ENCODE measurements at regions not wholly inside any gene's neighbourhood (a gene's known extent, or its start where the extent isn't known, plus 50 kb on each side); places are given as distances from the start of the nearest gene placed in this dataset.

GRCh38 chr7:120205101-120205500 lies 67.9 kb upstream of the KCND2 start:
- no peak for TF ChIP-seq CTCF (IDR thresholded peaks at IDR 0.05)
- ATAC-seq (no peak), DNase-seq (no peak)
- H3K9me3 ChIP-seq = peaks cover 0 to 5% (median 0%) of the 10 kb centered on the region in 11 donors
- no peaks in the 10 kb centered on the region for H3K4me1 ChIP-seq
- H3K27me3 ChIP-seq = no peaks in the 10 kb centered on the region
- no peak overlapping the region for H3K4me3 ChIP-seq
- no peak overlapping the region for H3K27ac ChIP-seq
- intact Hi-C loops (cut with DNase I) = no loop called here
- WGBS, 2 donors = 47 to 49% methylated on average over 2 of the region's 2 CpGs
- H3K36me3 ChIP-seq = no peaks in the 10 kb centered on the region

GRCh38 chr7:120207037-120207436 lies 65.9 kb upstream of the KCND2 start:
- ATAC-seq (no peak), DNase-seq (no peak)
- H3K9me3 ChIP-seq = peaks cover 0 to 17% (median 0%) of the 10 kb centered on the region in 11 donors
- 61 to 64% methylated on average over 3 of the region's 3 CpGs for WGBS, 2 donors
- intact Hi-C loops (cut with DNase I) = no loop called here
- H3K36me3 ChIP-seq = no peaks in the 10 kb centered on the region
- no peak overlapping the region for H3K4me3 ChIP-seq
- no peaks in the 10 kb centered on the region for H3K4me1 ChIP-seq
- H3K27me3 ChIP-seq = no peaks in the 10 kb centered on the region
- no peak for TF ChIP-seq CTCF (IDR thresholded peaks at IDR 0.05)
- H3K27ac ChIP-seq = no peak overlapping the region

GRCh38 chr7:120215654-120216053 lies 57.3 kb upstream of the KCND2 start:
- ATAC-seq = no peak
- WGBS, 2 donors = 87 to 90% methylated on average over 7 of the region's 7 CpGs
- peaks cover 0 to 16% (median 2%) of the 10 kb centered on the region in 11 donors for H3K9me3 ChIP-seq
- no peak for TF ChIP-seq CTCF (IDR thresholded peaks at IDR 0.05)
- intact Hi-C loops (cut with DNase I) = no loop called here
- H3K27ac ChIP-seq = no peak overlapping the region
- H3K4me3 ChIP-seq = no peak overlapping the region
- no peak for DNase-seq
- no peaks in the 10 kb centered on the region for H3K27me3 ChIP-seq
- H3K36me3 ChIP-seq = no peaks in the 10 kb centered on the region
- no peaks in the 10 kb centered on the region for H3K4me1 ChIP-seq

GRCh38 chr7:120216947-120217346 lies 56.0 kb upstream of the KCND2 start:
- ATAC-seq (no peak), DNase-seq (no peak)
- no peaks in the 10 kb centered on the region for H3K4me1 ChIP-seq
- peaks cover 0 to 10% (median 0%) of the 10 kb centered on the region in 11 donors for H3K9me3 ChIP-seq
- no peak for TF ChIP-seq CTCF (IDR thresholded peaks at IDR 0.05)
- no peak overlapping the region for H3K4me3 ChIP-seq
- intact Hi-C loops (cut with DNase I) = no loop called here
- no peak overlapping the region for H3K27ac ChIP-seq
- WGBS, 2 donors = 57 to 59% methylated on average over 2 of the region's 2 CpGs
- H3K36me3 ChIP-seq = no peaks in the 10 kb centered on the region
- no peaks in the 10 kb centered on the region for H3K27me3 ChIP-seq

GRCh38 chr7:120218712-120219111 lies 54.3 kb upstream of the KCND2 start:
- DNase-seq (no peak), ATAC-seq (no peak)
- intact Hi-C loops (cut with DNase I) = no loop called here

More at GRCh38 chr7:120218712-120219111, 54.3 kb upstream of the KCND2 start:
- TF ChIP-seq CTCF (IDR thresholded peaks at IDR 0.05) = no peak
- Histone ChIP-seq H3K9me3 (no peaks in the 10 kb centered on the region), H3K27ac (no peak overlapping the region), H3K4me3 (no peak overlapping the region), H3K27me3 (no peaks in the 10 kb centered on the region), H3K4me1 (no peaks in the 10 kb centered on the region), H3K36me3 (no peaks in the 10 kb centered on the region)

All from heart right ventricle (tissue), 16 donors.